ENCODE measurements at regions not wholly inside any gene's neighbourhood (a gene's known extent, or its start where the extent isn't known, plus 50 kb on each side); places are given as distances from the start of the nearest gene placed in this dataset.

DNA sequence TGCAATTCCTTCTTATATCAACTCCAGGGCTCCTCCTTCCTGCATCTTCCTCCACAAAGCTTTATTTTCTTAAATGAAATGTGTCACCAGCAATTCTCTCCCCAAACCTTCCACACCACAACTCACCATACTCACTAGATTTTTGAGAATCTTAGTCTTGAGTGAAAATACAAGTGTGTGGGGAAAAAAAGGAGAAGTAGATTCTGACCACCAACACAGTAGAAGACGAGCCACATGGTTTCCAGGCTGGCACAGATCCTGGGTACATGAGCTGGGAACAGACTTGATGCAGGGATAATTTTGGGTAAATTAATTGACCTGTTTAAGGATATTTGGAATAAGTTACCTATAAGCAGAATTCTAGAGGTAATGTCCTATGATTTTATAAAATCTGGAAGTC is 72.8 kb upstream of the KCNJ15 start:
- H3K4me3 ChIP-seq (replicated peaks in 1 of 2; ENCODE audit: low read depth in 2 of 2, low read length in 2 of 2), result no peak overlapping the region
- DNase-seq (ENCODE audit: low read depth in 2 of 2), result no peak
- no peak for TF ChIP-seq CTCF (IDR thresholded peaks at IDR 0.05; ENCODE audit: low read depth, low read length)

- no peak for DNase-seq (ENCODE audit: low read depth in 2 of 2)
- TF ChIP-seq CTCF (IDR thresholded peaks at IDR 0.05; ENCODE audit: low read depth, low read length), result no peak
- H3K4me3 ChIP-seq (replicated peaks in 1 of 2; ENCODE audit: low read depth in 2 of 2, low read length in 2 of 2), result no peak overlapping the region
Observed at GRCh38 chr21:38186661-38187270, 70.0 kb upstream of the KCNJ15 start.

DNA sequence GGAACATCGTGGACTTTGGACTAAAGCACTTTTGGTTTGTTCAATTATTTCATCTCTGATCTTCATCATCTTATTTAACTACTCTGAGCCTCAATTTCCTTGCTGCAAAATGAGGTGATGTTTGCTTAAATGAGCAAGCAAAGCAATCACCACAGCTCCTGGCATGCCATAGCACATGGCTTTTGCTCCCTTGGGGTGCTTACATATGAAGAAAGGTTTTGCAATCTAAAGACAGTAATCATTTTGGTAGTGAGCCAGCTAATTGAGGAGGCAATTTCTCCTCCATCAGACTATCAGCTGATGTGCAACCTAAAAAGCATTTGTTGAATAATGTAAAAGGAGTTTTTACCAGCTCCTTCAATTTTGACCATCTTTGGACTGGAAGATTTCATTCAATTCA is 68.8 kb upstream of the KCNJ15 start:
- DNase-seq (ENCODE audit: low read depth in 2 of 2), result peak; percentile 25 to 80
- no peak overlapping the region for H3K4me3 ChIP-seq (replicated peaks in 1 of 2; ENCODE audit: low read depth in 2 of 2, low read length in 2 of 2)
- TF ChIP-seq CTCF (IDR thresholded peaks at IDR 0.05; ENCODE audit: low read depth, low read length), result no peak

DNA sequence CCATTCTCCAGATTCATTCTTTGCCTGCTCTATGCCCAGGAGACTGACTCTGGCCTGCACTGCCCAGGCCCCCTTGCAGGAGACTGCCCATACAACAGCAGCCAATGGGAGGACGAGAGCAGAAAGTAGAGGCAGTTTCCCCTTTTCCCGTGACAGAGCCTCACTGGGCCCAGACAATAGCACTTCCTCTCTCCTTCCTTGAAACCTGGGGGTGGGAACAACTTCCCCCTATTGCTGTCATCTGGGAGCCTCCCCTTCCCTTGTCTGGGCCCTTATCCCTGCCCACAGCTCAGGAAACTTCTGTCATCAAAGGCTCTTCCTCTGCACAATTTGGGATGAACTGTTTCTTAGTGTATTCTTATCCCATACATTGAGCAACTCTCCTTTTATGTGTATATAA is 60.8 kb upstream of the KCNJ15 start:
- no peak for TF ChIP-seq CTCF (IDR thresholded peaks at IDR 0.05; ENCODE audit: low read depth, low read length)
- no peak for DNase-seq (ENCODE audit: low read depth in 2 of 2)
- H3K4me3 ChIP-seq (replicated peaks in 1 of 2; ENCODE audit: low read depth in 2 of 2, low read length in 2 of 2), result no peak overlapping the region

GRCh38 chr21:38202811-38203210 is 54.0 kb upstream of the KCNJ15 start:
- DNase-seq (ENCODE audit: low read depth in 2 of 2), result no peak
- TF ChIP-seq CTCF (IDR thresholded peaks at IDR 0.05; ENCODE audit: low read depth, low read length), result no peak
- no peak overlapping the region for H3K4me3 ChIP-seq (replicated peaks in 1 of 2; ENCODE audit: low read depth in 2 of 2, low read length in 2 of 2)

DNA sequence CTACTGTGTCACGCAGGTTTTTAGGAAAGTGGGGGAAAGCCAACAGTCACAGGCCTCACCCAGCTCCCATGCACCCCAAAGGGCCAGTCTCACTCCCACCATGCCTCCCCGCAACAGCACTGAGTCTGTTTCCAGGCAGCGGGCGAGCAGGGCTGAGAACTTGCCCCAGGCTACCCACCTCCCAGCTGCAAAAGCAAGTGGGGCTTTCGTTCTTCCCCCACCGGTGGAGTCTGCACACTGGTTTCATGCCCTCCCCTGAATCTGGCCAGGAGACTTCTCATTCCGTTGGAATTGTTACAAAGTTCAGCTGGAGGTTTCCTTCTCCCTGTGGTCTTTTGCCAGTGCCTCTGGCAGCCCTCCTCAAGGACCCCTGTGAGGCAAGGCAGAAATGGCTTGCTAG is 53.6 kb upstream of the KCNJ15 start:
- H3K4me3 ChIP-seq (replicated peaks in 1 of 2; ENCODE audit: low read depth in 2 of 2, low read length in 2 of 2), result no peak overlapping the region
- no peak for DNase-seq (ENCODE audit: low read depth in 2 of 2)
- TF ChIP-seq CTCF (IDR thresholded peaks at IDR 0.05; ENCODE audit: low read depth, low read length), result no peak

DNA sequence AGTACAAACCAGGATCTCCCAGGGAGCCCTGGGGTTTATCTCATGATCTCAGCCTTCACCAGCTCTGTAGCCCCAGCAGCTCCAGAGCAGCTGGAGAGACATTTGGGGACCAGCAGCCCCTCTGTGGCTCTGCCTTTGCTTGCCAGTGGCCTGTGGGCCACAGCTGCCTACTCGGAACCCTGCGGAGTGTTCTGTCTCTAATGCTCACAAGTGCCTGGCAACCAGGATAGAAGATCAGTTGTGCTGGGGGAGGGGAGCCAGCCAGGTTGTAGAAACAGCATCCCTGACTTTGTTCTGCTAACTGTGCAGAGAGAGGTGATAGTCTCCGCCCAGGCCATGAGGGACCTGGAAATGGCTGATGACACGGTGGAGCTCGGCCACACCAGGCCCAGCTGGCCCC is 50.9 kb upstream of the KCNJ15 start:
- no peak overlapping the region for H3K4me3 ChIP-seq (replicated peaks in 1 of 2; ENCODE audit: low read depth in 2 of 2, low read length in 2 of 2)
- no peak for TF ChIP-seq CTCF (IDR thresholded peaks at IDR 0.05; ENCODE audit: low read depth, low read length)
- no peak for DNase-seq (ENCODE audit: low read depth in 2 of 2)
